OCI-LY7 (cell line): ENCODE measurements at regions not wholly inside any gene's neighbourhood (a gene's known extent, or its start where the extent isn't known, plus 50 kb on each side); places are given as distances from the start of the nearest gene placed in this dataset.

Experiments used
- BruUV-seq: library from RNA; stranded (reverse); fragments of 400-500 nt; replicated peaks from 2 replicates; lab custom pipeline; 2021; lab: Mats Ljungman, UMichigan
- CTCF ChIA-PET: fragments of 300-600 bp; sonication (Branson Sonifier 250); formaldehyde crosslinking; loops from one replicate; lab custom pipeline; 2022; ENCODE audit warnings: antibody characterized with exemption; ENCODE audit not compliant: unreplicated experiment; lab: Charles Lee
- POLR2A ChIA-PET: fragments of 300-600 bp; sonication (Branson Sonifier 250); formaldehyde crosslinking; loops from one replicate; lab custom pipeline; 2022; ENCODE audit warnings: antibody characterized with exemption; lab: Charles Lee
- DNase-seq: peaks from one replicate; pipeline ENCODE4 v3.0.0-alpha.2; 2015; ENCODE audit warnings: low spot score
- H2AFZ ChIP-seq: fragments of 200-600 bp; sonication (generic), shearing (Covaris generic); 2 replicates; pipeline ENCODE4 v1.6.1; 2014; ENCODE audit warnings: mild to moderate bottlenecking, antibody characterized with exemption, low read length, moderate library complexity
- H3K27ac ChIP-seq: fragments of 200-600 bp; sonication (generic); 2 replicates; pipeline ENCODE4 v1.5.1; 2014; ENCODE audit warnings: mixed run types, low read depth, mild to moderate bottlenecking, moderate library complexity, low read length, inconsistent platforms; ENCODE audit not compliant: poor library complexity, severe bottlenecking
- H3K36me3 ChIP-seq: fragments of 200-600 bp; sonication (generic); 2 replicates; pipeline ENCODE4 v1.6.1; 2014; ENCODE audit warnings: mild to moderate bottlenecking, antibody characterized with exemption, low read length, moderate library complexity, mixed read lengths; ENCODE audit not compliant: insufficient read depth
- H3K4me1 ChIP-seq: fragments of 200-600 bp; sonication (generic); 2 replicates; pipeline ENCODE4 v1.5.1; 2014; ENCODE audit warnings: mild to moderate bottlenecking, low read length; ENCODE audit not compliant: insufficient read depth, poor library complexity, severe bottlenecking
- H3K4me2 ChIP-seq: fragments of 200-600 bp; sonication (generic); 2 replicates; pipeline ENCODE4 v1.6.1; 2014; ENCODE audit warnings: mild to moderate bottlenecking, low read length
- H3K4me3 ChIP-seq: fragments of 200-600 bp; sonication (generic); 2 replicates; pipeline ENCODE4 v1.5.1; 2014; ENCODE audit warnings: mild to moderate bottlenecking, low read depth, low read length; ENCODE audit not compliant: poor library complexity, severe bottlenecking
- H3K79me2 ChIP-seq: fragments of 200-600 bp; sonication (generic); 2 replicates; pipeline ENCODE4 v1.6.1; 2016; ENCODE audit warnings: low read depth, mild to moderate bottlenecking, low read length, moderate library complexity, mixed read lengths; ENCODE audit not compliant: insufficient read depth
- H3K9me2 ChIP-seq: fragments of 200-600 bp; sonication (generic); 2 replicates; pipeline ENCODE4 v1.6.1; 2016; ENCODE audit warnings: mild to moderate bottlenecking, low read length, mixed read lengths; ENCODE audit not compliant: insufficient read depth
- H3K9me3 ChIP-seq: fragments of 200-600 bp; sonication (generic); 2 replicates; pipeline ENCODE4 v1.6.1; 2014; ENCODE audit warnings: mild to moderate bottlenecking, mixed run types, low read length, mixed read lengths
- H4K20me1 ChIP-seq: fragments of 200-600 bp; sonication (generic); 2 replicates; pipeline ENCODE4 v1.6.1; 2014; ENCODE audit warnings: mild to moderate bottlenecking, antibody characterized with exemption, low read length, moderate library complexity, mixed read lengths; ENCODE audit not compliant: insufficient read depth
- EZH2phosphoT487 ChIP-seq: fragments of 200-600 bp; sonication (generic); IDR thresholded peaks from 2 replicates; pipeline ENCODE4 v1.6.1; 2018; ENCODE audit warnings: low read depth, borderline replicate concordance, mild to moderate bottlenecking, mixed run types, antibody characterized with exemption, low read length, moderate library complexity, mixed read lengths
- intact Hi-C: fragments of 100-400 bp; cut with micrococcal nuclease; formaldehyde crosslinking; loops from one replicate; pipeline ENCODE4 v1.10.0; 2022; ENCODE audit not compliant: unreplicated experiment
- TF ChIP-seq, protein P1 (sequence below): fragments of 200-600 bp; sonication (generic); conservative IDR thresholded peaks from 2 replicates; pipeline ENCODE4 v1.5.1; 2014; ENCODE audit warnings: mild to moderate bottlenecking, antibody characterized with exemption, low read length, moderate library complexity, mixed read lengths

DNA sequence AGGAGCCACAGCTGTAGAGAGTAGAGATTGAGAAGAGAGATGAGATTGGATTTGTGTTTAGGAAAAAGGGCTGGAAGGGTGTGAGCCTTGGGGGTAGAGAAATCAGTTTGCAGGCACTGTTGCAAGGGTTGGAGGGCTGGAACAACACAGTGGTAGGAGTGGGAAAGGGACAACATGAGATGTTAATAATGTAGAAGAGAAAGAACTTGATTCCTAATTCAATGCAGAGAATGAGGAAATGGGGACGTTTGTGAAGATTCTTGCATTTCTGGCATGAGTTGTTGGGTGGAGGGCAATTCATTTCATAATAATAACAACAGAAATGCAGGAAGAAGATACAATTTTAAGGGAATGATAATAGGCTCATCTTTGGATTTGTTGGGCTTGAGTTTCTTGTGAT is 141.4 kb upstream of the TBX18 start:
- Histone ChIP-seq H3K4me2 (no peak overlapping the region), H3K27ac (no peak overlapping the region), H3K9me2 (no peaks in the 10 kb centered on the region), H3K79me2 (no peaks in the 10 kb centered on the region), H3K4me3 (no peak overlapping the region), H3K36me3 (no peaks in the 10 kb centered on the region), H2AFZ (no peak overlapping the region), H3K4me1 (no peaks in the 10 kb centered on the region), H3K9me3 (no peaks in the 10 kb centered on the region), H4K20me1 (no peaks in the 10 kb centered on the region)
- TF ChIP-seq, protein P1, sequence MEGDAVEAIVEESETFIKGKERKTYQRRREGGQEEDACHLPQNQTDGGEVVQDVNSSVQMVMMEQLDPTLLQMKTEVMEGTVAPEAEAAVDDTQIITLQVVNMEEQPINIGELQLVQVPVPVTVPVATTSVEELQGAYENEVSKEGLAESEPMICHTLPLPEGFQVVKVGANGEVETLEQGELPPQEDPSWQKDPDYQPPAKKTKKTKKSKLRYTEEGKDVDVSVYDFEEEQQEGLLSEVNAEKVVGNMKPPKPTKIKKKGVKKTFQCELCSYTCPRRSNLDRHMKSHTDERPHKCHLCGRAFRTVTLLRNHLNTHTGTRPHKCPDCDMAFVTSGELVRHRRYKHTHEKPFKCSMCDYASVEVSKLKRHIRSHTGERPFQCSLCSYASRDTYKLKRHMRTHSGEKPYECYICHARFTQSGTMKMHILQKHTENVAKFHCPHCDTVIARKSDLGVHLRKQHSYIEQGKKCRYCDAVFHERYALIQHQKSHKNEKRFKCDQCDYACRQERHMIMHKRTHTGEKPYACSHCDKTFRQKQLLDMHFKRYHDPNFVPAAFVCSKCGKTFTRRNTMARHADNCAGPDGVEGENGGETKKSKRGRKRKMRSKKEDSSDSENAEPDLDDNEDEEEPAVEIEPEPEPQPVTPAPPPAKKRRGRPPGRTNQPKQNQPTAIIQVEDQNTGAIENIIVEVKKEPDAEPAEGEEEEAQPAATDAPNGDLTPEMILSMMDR: no peak
- TF ChIP-seq EZH2phosphoT487: no peak
- CTCF ChIA-PET: no interaction called here
- POLR2A ChIA-PET: no interaction called here
- no TSS peak for BruUV-seq
- no peak for DNase-seq
- intact Hi-C loops: no loop called here

DNA sequence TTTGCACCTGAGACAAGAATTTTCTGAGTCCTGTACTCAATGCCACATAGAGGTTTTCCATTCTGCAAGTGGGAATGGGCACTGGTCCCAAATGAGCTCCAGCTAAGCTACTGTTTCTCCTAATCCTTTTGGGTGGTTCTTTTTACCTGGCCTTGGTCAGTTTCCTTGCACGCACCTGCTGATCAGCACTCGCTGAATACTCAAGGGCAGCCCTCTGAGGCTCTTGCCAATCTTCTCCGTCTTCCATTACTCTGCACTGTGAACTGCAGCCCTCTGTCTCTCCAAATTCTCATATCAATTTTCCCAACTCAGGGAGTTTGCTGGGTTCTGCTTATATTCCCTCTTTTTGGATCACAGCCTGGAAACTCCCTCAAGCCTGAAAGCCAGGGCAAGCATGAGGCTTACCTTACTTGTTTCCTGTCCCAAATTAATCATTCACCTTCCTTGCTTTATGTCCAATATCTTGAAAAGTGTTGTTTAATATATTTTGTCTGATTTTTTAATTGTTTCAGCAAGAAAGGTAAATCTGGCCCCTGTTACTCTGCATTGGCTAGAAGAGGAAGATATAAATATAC is 138.0 kb upstream of the TBX18 start:
- ChIA-PET POLR2A (no interaction called here), CTCF (no interaction called here)
- no peak for DNase-seq
- H3K36me3 ChIP-seq: no peaks in the 10 kb centered on the region
- H3K4me2 ChIP-seq: no peak overlapping the region
- H3K4me3 ChIP-seq: no peak overlapping the region
- TF ChIP-seq, protein P1: no peak
- intact Hi-C loops: no loop called here
- no peaks in the 10 kb centered on the region for H4K20me1 ChIP-seq
- H3K9me3 ChIP-seq: no peaks in the 10 kb centered on the region
- H2AFZ ChIP-seq: no peak overlapping the region
- no peaks in the 10 kb centered on the region for H3K4me1 ChIP-seq
- no TSS peak for BruUV-seq
- no peaks in the 10 kb centered on the region for H3K79me2 ChIP-seq
- no peaks in the 10 kb centered on the region for H3K9me2 ChIP-seq
- no peak overlapping the region for H3K27ac ChIP-seq

DNA sequence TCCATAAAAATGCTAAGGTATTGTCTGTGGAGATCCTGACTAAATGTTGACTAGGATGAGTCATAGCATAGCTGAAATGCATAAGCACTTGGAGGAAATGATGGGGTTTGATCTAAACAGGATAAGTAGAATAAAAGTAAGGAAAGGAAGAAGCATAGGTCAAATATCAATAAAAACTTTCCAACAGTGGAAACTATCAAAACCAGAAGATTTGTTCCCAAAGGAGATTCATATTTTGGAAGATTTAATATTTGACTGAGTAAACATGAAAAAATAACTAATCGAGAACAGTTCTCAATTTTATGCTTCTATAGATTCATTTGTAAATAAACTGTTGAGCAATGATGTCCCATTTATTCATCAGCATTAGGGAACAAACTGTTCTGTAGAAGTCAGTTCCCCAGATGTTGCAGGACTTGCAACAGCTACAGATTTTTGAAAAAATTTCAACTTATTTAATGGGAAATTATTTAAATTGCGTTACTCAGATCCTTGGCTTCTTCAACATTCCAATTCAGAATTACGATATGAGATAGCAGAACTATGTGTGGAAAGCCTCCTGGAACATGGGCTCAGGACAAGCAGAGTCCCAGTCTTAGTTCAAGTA is 133.7 kb upstream of the TBX18 start:
- Histone ChIP-seq H2AFZ (no peak overlapping the region), H3K9me3 (no peaks in the 10 kb centered on the region), H3K4me1 (no peaks in the 10 kb centered on the region), H4K20me1 (no peaks in the 10 kb centered on the region), H3K4me3 (no peak overlapping the region), H3K27ac (no peak overlapping the region), H3K9me2 (no peaks in the 10 kb centered on the region), H3K4me2 (no peak overlapping the region), H3K36me3 (no peaks in the 10 kb centered on the region), H3K79me2 (no peaks in the 10 kb centered on the region)
- ChIA-PET CTCF (no interaction called here), POLR2A (interaction anchor here (0.7 kb wide), 1 partner anchor 245 kb away, joined by 3 read pairs; no protein-coding TSS in a partner anchor)
- no peak for DNase-seq
- TF ChIP-seq, protein P1: no peak
- TF ChIP-seq EZH2phosphoT487: no peak
- intact Hi-C loops: no loop called here
- no TSS peak for BruUV-seq
